Esophagus squamous epithelium (tissue), 5 donors: ENCODE measurements at regions not wholly inside any gene's neighbourhood (a gene's known extent, or its start where the extent isn't known, plus 50 kb on each side); places are given as distances from the start of the nearest gene placed in this dataset.
"Not testable (repeated sequence)": the region's sequence is repeated elsewhere in the genome, so short reads cannot be mapped to it uniquely, and the experiment has no call there.

ENCODE experiments used
- DNase-seq: peaks from one replicate; lab custom pipeline; 2025; lab: John Stamatoyannopoulos, UW
- H3K27ac ChIP-seq, 4 donors: fragments of 200-600 bp; sonication (generic); one replicate each; pipeline ENCODE4 v1.5.1; 2016 to 2019; ENCODE audit warnings: mild to moderate bottlenecking in 1 of 4
- H3K27me3 ChIP-seq, 4 donors: fragments of 200-600 bp; sonication (generic); 1 replicate in 3 of 4; 2 replicates in 1 of 4; pipeline versions ENCODE4 v1.5.1 to v1.6.0; 2017 to 2021; ENCODE audit warnings: antibody characterized with exemption in 1 of 4
- H3K36me3 ChIP-seq, 3 donors: fragments of 200-600 bp; sonication (generic); one replicate each; pipeline ENCODE4 v1.5.1; 2016 to 2019
- H3K4me1 ChIP-seq, 3 donors: fragments of 200-600 bp; sonication (generic); one replicate each; pipeline ENCODE4 v1.5.1; 2017 to 2019
- H3K4me3 ChIP-seq, 4 donors: fragments of 200-600 bp; sonication (generic); 1 replicate in 3 of 4; 2 replicates in 1 of 4; pipeline ENCODE4 v1.5.1; 2016 to 2019; ENCODE audit warnings: mild to moderate bottlenecking in 2 of 4, moderate library complexity in 1 of 4
- H3K9me3 ChIP-seq, 3 donors: fragments of 200-600 bp; sonication (generic); one replicate each; pipeline ENCODE4 v1.5.1; 2016 to 2019
- CTCF ChIP-seq, 6 experiments: fragments of 450-650 bp in 4 of 6; fragments of 200-600 bp in 2 of 6; sonication (generic) in 2 of 6; IDR thresholded peaks; one replicate each; pipeline ENCODE4 v1.5.1; 2016 to 2019; ENCODE audit warnings: antibody characterized with exemption in 6 of 6, mild to moderate bottlenecking in 4 of 6, moderate library complexity in 4 of 6
- POLR2A ChIP-seq, 4 donors: fragments of 450-650 bp; IDR thresholded peaks; one replicate each; pipeline ENCODE4 v1.6.1; 2017; ENCODE audit warnings: antibody characterized with exemption in 4 of 4, mild to moderate bottlenecking in 4 of 4, moderate library complexity in 3 of 4
- WGBS, 2 donors: methylation state at CpG; one replicate each; pipeline ENCODE4 v1.1.5; 2018; 5-methylcytosine and 5-hydroxymethylcytosine counted together
- intact Hi-C: fragments of 100-400 bp; cut with DNase I; formaldehyde crosslinking; loops from one replicate; pipeline ENCODE4 v1.15.0; 2022
- donor health status: DM: yes; HTN: yes; CAD: no.

- H3K9me3 ChIP-seq, result no peaks in the 10 kb centered on the region
- 64 to 68% methylated on average over 8 of the region's 9 CpGs for WGBS, 2 donors
- TF ChIP-seq POLR2A (IDR thresholded peaks at IDR 0.05) (no peak), CTCF (IDR thresholded peaks at IDR 0.05) (no peak)
- DNase-seq, result no peak
- no peaks in the 10 kb centered on the region for H3K27me3 ChIP-seq
- H3K4me1 ChIP-seq, result no peaks in the 10 kb centered on the region
- no peak overlapping the region for H3K4me3 ChIP-seq
- intact Hi-C loops, result no loop called here
- H3K36me3 ChIP-seq, result no peaks in the 10 kb centered on the region
- H3K27ac ChIP-seq, result no peak overlapping the region
Observed at GRCh38 chr3:164360738-164361406, 717.4 kb downstream of the SI start.

GRCh38 chr3:164360078-164360578, 718.2 kb downstream of the SI start:
- Histone ChIP-seq H3K27ac (no peak overlapping the region), H3K4me1 (no peaks in the 10 kb centered on the region), H3K9me3 (no peaks in the 10 kb centered on the region), H3K27me3 (no peaks in the 10 kb centered on the region), H3K4me3 (no peak overlapping the region), H3K36me3 (no peaks in the 10 kb centered on the region)
- WGBS, 2 donors, result 84 to 86% methylated on average over 10 of the region's 10 CpGs
- intact Hi-C loops, result no loop called here
- TF ChIP-seq POLR2A (IDR thresholded peaks at IDR 0.05), result no peak
- TF ChIP-seq CTCF (IDR thresholded peaks at IDR 0.05), result no peak
- DNase-seq, result no peak

- intact Hi-C loops, result no loop called here
- Histone ChIP-seq H3K27me3 (no peaks in the 10 kb centered on the region), H3K27ac (no peak overlapping the region), H3K9me3 (no peaks in the 10 kb centered on the region), H3K4me3 (no peak overlapping the region), H3K36me3 (no peaks in the 10 kb centered on the region), H3K4me1 (no peaks in the 10 kb centered on the region)
- TF ChIP-seq POLR2A (IDR thresholded peaks at IDR 0.05) (no peak), CTCF (IDR thresholded peaks at IDR 0.05) (no peak)
- no peak for DNase-seq
Observed at GRCh38 chr3:164352991-164353390, 725.3 kb downstream of the SI start.

GRCh38 chr3:164351131-164351530, 727.2 kb downstream of the SI start:
- Histone ChIP-seq H3K4me3 (no peak overlapping the region), H3K27me3 (no peaks in the 10 kb centered on the region), H3K4me1 (no peaks in the 10 kb centered on the region), H3K9me3 (no peaks in the 10 kb centered on the region), H3K36me3 (no peaks in the 10 kb centered on the region), H3K27ac (no peak overlapping the region)
- no peak for DNase-seq
- intact Hi-C loops, result no loop called here
- TF ChIP-seq CTCF (IDR thresholded peaks at IDR 0.05) (no peak), POLR2A (IDR thresholded peaks at IDR 0.05) (no peak)

- H3K9me3 ChIP-seq, DNase-seq, H3K4me3 ChIP-seq, H3K4me1 ChIP-seq, H3K36me3 ChIP-seq, H3K27ac ChIP-seq, intact Hi-C loops, H3K27me3 ChIP-seq: not testable (repeated sequence)
- WGBS, 2 donors, result 51 to 66% methylated on average over 5 of the region's 5 CpGs
Observed at GRCh38 chr3:164342206-164342605, 736.1 kb downstream of the SI start.

- Histone ChIP-seq H3K36me3 (no peaks in the 10 kb centered on the region), H3K27ac (no peak overlapping the region), H3K4me1 (no peaks in the 10 kb centered on the region), H3K4me3 (no peak overlapping the region), H3K9me3 (peaks cover 0 to 8% (median 0%) of the 10 kb centered on the region in 3 donors), H3K27me3 (no peaks in the 10 kb centered on the region)
- WGBS, 2 donors, result 92 to 100% methylated on average over 4 to 19 of the region's 20 CpGs
- no peak for DNase-seq
- TF ChIP-seq CTCF (IDR thresholded peaks at IDR 0.05) (no peak), POLR2A (IDR thresholded peaks at IDR 0.05) (no peak)
- intact Hi-C loops, result no loop called here
Observed at GRCh38 chr3:164341086-164341485, 737.2 kb downstream of the SI start.
